Smooth muscle cell (in vitro differentiated cells): ENCODE measurements at regions not wholly inside any gene's neighbourhood (a gene's known extent, or its start where the extent isn't known, plus 50 kb on each side); places are given as distances from the start of the nearest gene placed in this dataset.

Experiments
- DNase-seq: peaks from one replicate; lab custom pipeline; 2025; ENCODE audit not compliant: unreplicated experiment; lab: John Stamatoyannopoulos, UW
- H2AFZ ChIP-seq: fragments of 200-600 bp; sonication (generic); 2 replicates; pipeline ENCODE4 v1.6.0; 2016; ENCODE audit warnings: antibody characterized with exemption, low read depth, mild to moderate bottlenecking
- H3F3A ChIP-seq: fragments of 200-600 bp; sonication (generic); 2 replicates; pipeline ENCODE4 v1.6.0; 2017; ENCODE audit warnings: antibody characterized with exemption, low read depth
- H3K27ac ChIP-seq: fragments of 200-600 bp; sonication (generic); 2 replicates; pipeline ENCODE4 v1.5.1; 2016; ENCODE audit warnings: low read depth, mild to moderate bottlenecking
- H3K27me3 ChIP-seq: fragments of 200-600 bp; sonication (generic); 2 replicates; pipeline ENCODE4 v1.6.1; 2016; ENCODE audit warnings: low read depth, mild to moderate bottlenecking
- H3K36me3 ChIP-seq: fragments of 200-600 bp; sonication (generic); 2 replicates; pipeline ENCODE4 v1.5.1; 2016; ENCODE audit warnings: low read depth
- H3K4me1 ChIP-seq: fragments of 200-600 bp; sonication (generic); 2 replicates; pipeline ENCODE4 v1.5.1; 2016; ENCODE audit warnings: low read depth
- H3K4me2 ChIP-seq: fragments of 200-600 bp; sonication (generic); 2 replicates; pipeline ENCODE4 v1.6.0; 2016; ENCODE audit warnings: mild to moderate bottlenecking
- H3K4me3 ChIP-seq: fragments of 200-600 bp; sonication (generic); 2 replicates; pipeline ENCODE4 v1.5.1; 2016; ENCODE audit warnings: mild to moderate bottlenecking
- H3K79me2 ChIP-seq: fragments of 200-600 bp; sonication (generic); 2 replicates; pipeline ENCODE4 v1.6.0; 2016; ENCODE audit warnings: low read depth, mild to moderate bottlenecking
- H3K9ac ChIP-seq: fragments of 200-600 bp; sonication (generic); 2 replicates; pipeline ENCODE4 v1.6.0; 2016; ENCODE audit warnings: low read depth
- H3K9me3 ChIP-seq: fragments of 200-600 bp; sonication (generic); replicated peaks from 2 replicates; pipeline ENCODE4 v1.5.1; 2016; ENCODE audit warnings: low read depth
- H4K20me1 ChIP-seq: fragments of 200-600 bp; sonication (generic); 2 replicates; pipeline ENCODE4 v1.6.0; 2016; ENCODE audit warnings: low read depth
- WGBS: methylation state at CpG from one replicate; pipeline ENCODE4 v1.1.7; 2016; ENCODE audit warnings: low lambda C conversion rate; 5-methylcytosine and 5-hydroxymethylcytosine counted together
- TF ChIP-seq, protein P1 (sequence below): fragments of 200-600 bp; sonication (generic); IDR thresholded peaks from 2 replicates; pipeline ENCODE4 v1.5.1; 2017; ENCODE audit warnings: borderline replicate concordance, mild to moderate bottlenecking, antibody characterized with exemption; ENCODE audit not compliant: insufficient read depth, poor library complexity, severe bottlenecking

DNA sequence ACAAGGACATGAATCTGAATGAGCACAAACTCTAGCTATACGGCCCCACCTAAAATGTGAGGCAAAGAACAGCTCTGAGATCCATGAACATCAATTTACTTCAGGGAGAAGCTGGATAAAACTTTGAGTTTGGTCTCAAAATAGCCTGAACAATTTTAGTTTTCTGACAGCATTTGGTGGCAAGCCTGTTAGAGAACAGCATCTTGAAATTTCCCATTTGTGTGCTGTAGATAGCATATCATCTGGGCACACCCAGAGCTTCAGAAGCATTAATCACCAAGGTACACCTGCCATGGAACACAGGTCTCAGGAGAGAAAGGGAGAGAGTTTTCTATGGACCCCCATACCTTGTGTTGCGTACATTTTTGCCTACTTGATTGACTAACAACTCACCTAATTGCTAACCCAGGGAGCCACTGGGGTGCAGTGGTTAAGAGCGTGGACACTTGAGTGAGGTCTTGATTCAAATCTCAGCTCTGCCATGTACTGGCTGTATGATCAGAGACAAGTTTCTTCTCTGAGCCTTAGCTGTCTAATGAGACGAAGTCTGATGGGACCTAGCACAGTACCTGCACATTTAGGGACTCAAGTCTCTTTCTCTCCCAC, 264.9 kb downstream of the PIK3R1 start:
- TF ChIP-seq, protein P1, sequence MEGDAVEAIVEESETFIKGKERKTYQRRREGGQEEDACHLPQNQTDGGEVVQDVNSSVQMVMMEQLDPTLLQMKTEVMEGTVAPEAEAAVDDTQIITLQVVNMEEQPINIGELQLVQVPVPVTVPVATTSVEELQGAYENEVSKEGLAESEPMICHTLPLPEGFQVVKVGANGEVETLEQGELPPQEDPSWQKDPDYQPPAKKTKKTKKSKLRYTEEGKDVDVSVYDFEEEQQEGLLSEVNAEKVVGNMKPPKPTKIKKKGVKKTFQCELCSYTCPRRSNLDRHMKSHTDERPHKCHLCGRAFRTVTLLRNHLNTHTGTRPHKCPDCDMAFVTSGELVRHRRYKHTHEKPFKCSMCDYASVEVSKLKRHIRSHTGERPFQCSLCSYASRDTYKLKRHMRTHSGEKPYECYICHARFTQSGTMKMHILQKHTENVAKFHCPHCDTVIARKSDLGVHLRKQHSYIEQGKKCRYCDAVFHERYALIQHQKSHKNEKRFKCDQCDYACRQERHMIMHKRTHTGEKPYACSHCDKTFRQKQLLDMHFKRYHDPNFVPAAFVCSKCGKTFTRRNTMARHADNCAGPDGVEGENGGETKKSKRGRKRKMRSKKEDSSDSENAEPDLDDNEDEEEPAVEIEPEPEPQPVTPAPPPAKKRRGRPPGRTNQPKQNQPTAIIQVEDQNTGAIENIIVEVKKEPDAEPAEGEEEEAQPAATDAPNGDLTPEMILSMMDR: no peak
- H3K27me3 ChIP-seq: no peaks in the 10 kb centered on the region
- H3K79me2 ChIP-seq: no peaks in the 10 kb centered on the region
- H3K9me3 ChIP-seq: no peaks in the 10 kb centered on the region
- no peak overlapping the region for H3K27ac ChIP-seq
- no peaks in the 10 kb centered on the region for H4K20me1 ChIP-seq
- no peaks in the 10 kb centered on the region for H3F3A ChIP-seq
- H3K4me2 ChIP-seq: no peak overlapping the region
- H3K4me3 ChIP-seq: no peak overlapping the region
- H2AFZ ChIP-seq: no peak overlapping the region
- H3K9ac ChIP-seq: no peak overlapping the region
- DNase-seq: no peak
- H3K36me3 ChIP-seq: no peaks in the 10 kb centered on the region
- H3K4me1 ChIP-seq: no peaks in the 10 kb centered on the region
- WGBS: 90% methylated on average over 4 of the region's 4 CpGs

DNA sequence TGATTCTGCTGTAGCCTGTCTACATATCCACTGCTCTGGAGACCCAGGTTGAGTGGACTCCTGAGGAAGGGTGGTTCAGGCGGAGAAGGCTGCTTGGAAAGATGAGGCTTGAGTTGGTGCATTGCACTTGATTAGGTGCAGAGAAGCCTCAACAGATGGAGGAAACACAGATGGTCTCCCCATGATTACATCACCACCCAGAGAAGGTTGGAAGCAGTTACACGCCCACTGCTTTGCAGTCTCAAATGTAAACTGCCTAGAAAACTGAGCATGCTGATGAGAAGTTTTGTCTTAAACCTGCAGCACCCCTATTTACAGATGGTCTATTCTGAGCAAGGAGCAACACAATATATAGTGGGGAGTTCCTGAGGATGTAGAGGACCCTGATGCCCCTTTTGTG, 266.6 kb downstream of the PIK3R1 start:
- H3K4me2 ChIP-seq: no peak overlapping the region
- 86% methylated on average over 2 of the region's 2 CpGs for WGBS
- H3K9me3 ChIP-seq: no peaks in the 10 kb centered on the region
- no peak for DNase-seq
- no peaks in the 10 kb centered on the region for H3K79me2 ChIP-seq
- no peaks in the 10 kb centered on the region for H4K20me1 ChIP-seq
- H2AFZ ChIP-seq: no peak overlapping the region
- no peaks in the 10 kb centered on the region for H3K4me1 ChIP-seq
- no peak overlapping the region for H3K27ac ChIP-seq
- no peaks in the 10 kb centered on the region for H3K36me3 ChIP-seq
- TF ChIP-seq, protein P1: no peak
- no peak overlapping the region for H3K4me3 ChIP-seq
- no peak overlapping the region for H3K9ac ChIP-seq
- no peaks in the 10 kb centered on the region for H3K27me3 ChIP-seq
- H3F3A ChIP-seq: no peaks in the 10 kb centered on the region

DNA sequence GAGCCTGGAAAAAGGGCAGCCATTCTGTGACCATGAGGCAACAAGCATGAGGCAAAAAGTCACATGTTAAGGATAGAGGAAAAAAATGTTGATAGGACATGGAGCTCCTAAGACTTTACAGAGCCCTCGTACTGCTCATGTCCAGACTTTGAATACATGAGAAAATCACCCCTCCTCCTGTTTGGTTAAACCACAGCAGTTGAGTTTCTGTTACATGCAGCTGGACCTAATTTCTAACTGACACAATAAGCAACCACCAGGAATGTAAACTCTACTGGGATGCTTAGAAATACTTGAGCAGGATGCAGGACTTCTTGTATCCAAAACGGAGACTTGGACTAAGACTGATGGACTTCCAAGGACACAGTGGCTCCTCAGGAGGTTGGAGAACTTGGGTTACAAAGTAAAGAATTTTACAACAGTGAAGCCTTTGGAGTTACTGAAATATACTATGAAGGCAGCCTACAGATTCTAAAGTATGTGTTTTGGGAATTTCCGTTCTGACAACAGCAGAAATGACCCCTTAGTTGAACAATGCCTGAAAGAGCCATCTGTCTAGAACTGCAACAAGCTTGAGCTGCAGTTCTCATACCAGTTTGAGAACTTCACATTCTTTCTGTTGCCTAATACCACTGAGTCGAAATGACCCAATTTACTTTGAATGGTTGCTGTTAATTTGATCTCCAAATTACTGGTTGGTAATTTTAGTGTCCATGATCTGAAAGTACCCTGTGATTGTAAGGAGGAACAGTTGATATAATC, 268.9 kb downstream of the PIK3R1 start:
- WGBS: 57% methylated on average over 4 of the region's 4 CpGs
- H3K9ac ChIP-seq: no peak overlapping the region
- no peak overlapping the region for H2AFZ ChIP-seq
- H3K36me3 ChIP-seq: no peaks in the 10 kb centered on the region
- no peak overlapping the region for H3K4me2 ChIP-seq
- no peak for DNase-seq
- H4K20me1 ChIP-seq: no peaks in the 10 kb centered on the region
- no peaks in the 10 kb centered on the region for H3K27me3 ChIP-seq
- no peak overlapping the region for H3K4me3 ChIP-seq
- no peaks in the 10 kb centered on the region for H3F3A ChIP-seq
- H3K9me3 ChIP-seq: no peaks in the 10 kb centered on the region
- H3K79me2 ChIP-seq: no peaks in the 10 kb centered on the region
- H3K4me1 ChIP-seq: no peaks in the 10 kb centered on the region
- TF ChIP-seq, protein P1: no peak
- H3K27ac ChIP-seq: no peak overlapping the region

DNA sequence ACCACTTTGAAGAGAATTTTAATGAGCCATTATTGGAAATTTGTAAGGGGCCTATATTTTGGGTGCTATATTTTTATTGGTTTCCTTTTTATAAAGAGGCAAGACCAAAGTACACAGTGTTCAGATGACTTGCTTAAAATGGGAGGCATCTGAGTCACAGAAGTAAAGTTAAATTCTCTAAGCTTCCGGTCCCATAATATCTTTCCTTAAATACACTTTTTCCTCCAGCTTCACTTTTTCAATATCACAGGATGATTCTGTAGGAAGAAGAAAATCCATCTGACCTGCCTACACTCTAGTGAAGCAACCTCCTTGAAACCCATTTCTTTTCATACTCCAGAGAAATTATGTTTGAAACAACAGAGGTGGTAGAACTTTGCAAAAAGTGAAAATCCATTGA, 274.0 kb downstream of the PIK3R1 start:
- Histone ChIP-seq H3K4me3 (no peak overlapping the region), H3K9ac (no peak overlapping the region), H3K9me3 (no peaks in the 10 kb centered on the region), H3K27me3 (no peaks in the 10 kb centered on the region), H4K20me1 (no peaks in the 10 kb centered on the region), H3K4me1 (no peaks in the 10 kb centered on the region), H2AFZ (no peak overlapping the region), H3K4me2 (no peak overlapping the region), H3K27ac (no peak overlapping the region), H3K36me3 (no peaks in the 10 kb centered on the region), H3K79me2 (no peaks in the 10 kb centered on the region), H3F3A (no peaks in the 10 kb centered on the region)
- no peak for DNase-seq
- TF ChIP-seq, protein P1: no peak
- WGBS: 100% methylated on average over 1 of the region's 1 CpG
